ENCODE measurements at regions not wholly inside any gene's neighbourhood (a gene's known extent, or its start where the extent isn't known, plus 50 kb on each side); places are given as distances from the start of the nearest gene placed in this dataset.
A peak's percentile ranks its signal among the peaks of the same experiment; 100 is the strongest.

DNA sequence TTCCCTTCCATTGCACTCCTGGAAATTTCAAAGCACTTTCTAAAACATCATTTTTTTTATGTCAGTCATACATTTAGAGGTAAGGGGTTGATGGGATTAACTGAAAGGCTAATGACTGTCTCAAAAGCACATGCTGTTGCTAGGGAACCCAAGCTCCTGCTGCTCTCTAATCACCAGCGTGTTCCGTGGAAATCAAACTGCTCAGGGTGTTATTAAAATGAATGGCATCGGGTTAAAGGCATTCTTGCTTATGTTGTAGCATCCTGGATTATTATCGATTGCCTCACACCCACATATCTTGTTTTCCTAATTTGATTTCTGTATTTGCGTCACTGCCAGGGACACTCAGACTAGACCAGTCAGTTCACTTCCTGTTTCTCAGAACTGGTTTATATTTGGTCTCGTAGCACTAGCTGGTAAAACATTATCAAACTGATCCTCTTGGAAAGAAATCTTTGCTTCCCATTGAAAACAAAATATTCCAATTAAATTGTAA is 216.5 kb upstream of the MKLN1 start:
- peak; percentile 34 for DNase-seq

DNA sequence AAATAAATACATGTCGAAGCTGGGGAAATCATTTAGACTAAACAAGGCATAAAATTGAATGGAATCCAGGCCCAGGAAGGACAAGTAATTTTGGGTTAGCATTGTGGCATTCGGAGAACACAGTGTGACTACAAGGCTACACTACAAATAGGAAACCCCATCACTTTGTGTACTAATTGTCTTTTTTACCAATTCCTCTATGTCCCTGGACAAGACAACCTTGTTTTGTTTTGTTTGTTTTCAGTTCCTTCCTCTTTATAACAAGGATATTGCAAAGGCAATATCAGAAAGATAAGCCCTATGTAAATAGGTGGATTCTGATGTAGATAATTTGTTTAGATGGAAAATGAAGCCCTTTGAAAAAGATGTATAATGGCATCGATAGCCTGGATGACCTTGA is 215.9 kb upstream of the MKLN1 start:
- no peak for DNase-seq

DNA sequence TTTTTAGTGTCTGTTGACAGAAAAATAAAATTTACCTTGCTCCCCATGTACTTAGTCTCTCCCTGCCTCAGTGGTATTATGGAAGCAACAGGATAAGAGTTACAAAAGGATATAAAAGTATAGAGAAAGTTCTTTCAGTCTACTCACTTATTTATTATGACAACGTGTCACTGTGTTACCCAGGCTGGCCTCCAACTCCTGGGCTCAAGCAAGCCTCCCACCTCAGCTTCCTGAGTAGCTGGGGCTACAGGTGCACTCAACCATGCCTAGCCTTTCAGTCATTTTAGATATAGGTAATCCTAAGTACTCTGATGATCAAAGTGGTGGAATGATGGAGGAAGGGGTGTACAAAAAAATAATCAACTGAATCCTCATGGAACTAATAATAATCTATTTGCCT is 215.2 kb upstream of the MKLN1 start:
- no peak for DNase-seq

DNA sequence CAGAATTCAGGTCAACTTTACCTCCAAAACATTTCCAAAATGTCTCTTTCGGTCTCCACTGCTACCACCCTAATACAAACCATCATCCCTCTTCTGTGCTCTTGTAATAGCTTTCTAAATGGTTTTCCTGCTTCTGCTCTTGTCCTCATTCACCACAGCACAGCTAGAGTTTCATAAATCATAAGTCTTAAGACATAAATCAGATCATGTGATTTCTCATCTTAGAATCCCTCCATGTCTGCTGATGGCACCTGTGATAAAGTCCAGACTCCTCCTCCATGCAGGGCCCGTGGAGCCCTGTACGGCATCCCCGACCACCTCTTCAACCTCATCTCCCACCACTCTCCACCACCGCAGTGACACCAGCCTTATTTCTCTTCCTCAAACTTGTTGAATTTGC is 212.3 kb upstream of the MKLN1 start:
- no peak for DNase-seq

DNA sequence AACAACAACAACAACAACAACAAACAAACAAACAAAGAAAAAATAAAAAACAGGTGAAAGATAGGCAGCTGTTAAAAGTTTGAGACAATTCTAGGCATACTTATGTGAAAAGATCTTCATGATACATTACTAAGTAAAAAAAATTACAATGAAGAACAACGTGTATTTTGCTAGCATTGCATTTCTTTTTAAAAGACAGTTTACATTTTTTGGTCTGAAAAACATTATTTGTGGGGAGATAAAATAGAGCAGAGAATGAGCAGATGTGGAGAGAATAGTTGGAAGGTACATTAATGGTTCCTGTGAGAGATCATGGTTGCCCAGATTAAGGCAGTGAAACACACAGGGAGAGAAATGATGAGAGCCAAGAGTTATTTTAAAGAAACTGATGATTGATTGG is 210.2 kb upstream of the MKLN1 start:
- DNase-seq: no peak

DNA sequence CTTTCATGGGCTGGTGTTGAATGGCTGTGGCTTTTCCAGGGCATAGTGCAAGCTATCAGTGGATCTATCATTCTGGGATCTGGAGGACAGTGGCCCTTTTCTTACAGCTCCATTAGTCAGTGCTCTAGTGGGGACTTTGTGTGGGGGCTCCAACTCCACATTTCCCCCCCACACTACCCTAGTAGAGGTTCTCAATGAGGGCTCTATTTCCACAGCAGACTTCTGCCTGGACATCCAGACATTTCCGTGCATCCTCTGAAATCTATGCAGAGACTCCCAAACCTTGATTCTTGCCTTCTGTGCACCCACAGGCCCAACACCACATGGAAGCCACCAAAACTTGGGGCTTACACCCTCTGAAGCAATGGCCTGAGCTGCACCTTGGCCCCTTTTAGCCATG is 208.3 kb upstream of the MKLN1 start:
- no peak for DNase-seq

DNA sequence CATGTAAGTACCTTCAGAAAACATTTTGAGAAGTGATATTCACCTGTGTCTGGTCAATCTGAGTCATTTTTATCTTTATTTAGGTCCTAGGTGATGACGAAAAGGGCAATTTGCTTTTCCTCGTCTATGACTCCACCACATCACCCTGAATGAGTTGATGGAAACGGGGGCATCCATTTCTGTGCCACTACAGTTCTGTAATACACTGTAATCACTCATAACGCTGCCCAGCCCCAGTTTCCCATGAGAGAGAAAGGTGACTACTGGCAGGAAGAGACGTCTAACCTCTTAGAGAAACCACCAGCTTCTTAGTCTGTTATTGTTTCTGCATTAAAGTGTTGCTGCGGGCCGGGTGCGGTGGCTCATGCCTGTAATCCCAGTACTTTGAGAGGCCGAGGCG is 205.3 kb upstream of the MKLN1 start:
- no peak for DNase-seq

DNA sequence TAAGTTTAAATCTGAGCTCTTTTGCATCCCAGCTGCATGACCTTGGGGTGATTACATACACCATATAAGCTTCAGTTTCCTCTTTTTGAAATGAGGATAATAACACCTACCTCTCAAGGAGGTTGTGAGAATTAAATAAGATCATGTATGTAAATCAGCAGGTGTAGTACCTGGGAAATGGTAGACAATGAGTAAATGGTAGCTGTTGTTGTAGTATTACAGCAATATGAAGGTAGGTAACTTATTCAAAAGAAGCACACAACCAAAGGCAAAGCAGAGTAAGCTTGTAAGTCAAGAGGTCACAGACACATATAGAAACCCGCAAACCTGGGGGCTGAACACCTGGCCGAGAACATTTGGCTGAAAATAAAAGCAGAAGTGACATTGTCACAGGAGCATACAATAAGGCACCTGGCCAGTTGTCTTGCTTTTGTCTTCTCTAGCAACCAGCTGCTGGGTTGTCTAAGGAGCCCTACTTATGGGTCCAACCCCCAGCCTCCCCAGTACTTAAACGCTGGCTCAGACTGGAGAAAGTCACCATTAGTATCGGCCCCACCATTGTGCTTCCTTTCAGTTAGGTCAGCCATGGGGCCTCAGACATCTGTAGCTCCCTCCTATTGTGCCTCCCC is 203.6 kb upstream of the MKLN1 start:
- DNase-seq: no peak

DNA sequence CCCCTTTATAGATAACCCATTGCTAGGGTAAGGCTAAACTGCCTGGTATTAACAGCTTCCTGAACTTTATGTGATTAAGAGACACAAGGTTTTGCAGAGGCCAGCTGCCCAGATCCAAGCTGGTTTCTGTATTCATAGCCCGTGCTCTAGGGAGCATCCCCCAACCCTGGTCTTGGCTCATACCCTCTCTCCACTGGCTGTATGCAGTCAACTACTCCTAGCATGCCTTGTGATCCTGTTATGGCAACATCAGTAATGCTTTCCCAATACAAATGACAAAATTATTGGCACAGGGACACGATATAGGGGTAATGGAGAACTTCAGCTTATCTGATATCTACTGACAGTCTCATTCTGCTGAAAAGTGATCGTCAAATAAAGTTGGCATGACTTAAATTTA is 202.8 kb upstream of the MKLN1 start:
- no peak for DNase-seq

DNA sequence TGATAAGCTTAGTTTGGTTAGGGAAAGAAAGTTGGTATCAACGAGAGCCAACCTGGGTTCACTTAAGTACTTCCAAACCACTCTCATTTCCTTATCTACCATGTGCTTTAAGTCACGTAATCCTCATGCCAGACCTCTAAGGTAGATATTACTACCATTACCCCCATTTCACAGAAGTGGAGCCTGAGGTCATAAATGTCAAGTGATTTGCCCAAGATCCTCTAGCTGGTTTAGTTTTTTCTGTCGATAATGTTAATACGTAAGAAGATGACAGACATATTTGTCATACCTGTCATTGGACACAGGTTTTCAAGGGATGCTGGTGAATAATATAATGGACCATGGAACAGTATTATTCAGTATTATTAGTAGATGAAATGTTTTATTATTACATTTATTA is 197.4 kb upstream of the MKLN1 start:
- no peak for DNase-seq

DNA sequence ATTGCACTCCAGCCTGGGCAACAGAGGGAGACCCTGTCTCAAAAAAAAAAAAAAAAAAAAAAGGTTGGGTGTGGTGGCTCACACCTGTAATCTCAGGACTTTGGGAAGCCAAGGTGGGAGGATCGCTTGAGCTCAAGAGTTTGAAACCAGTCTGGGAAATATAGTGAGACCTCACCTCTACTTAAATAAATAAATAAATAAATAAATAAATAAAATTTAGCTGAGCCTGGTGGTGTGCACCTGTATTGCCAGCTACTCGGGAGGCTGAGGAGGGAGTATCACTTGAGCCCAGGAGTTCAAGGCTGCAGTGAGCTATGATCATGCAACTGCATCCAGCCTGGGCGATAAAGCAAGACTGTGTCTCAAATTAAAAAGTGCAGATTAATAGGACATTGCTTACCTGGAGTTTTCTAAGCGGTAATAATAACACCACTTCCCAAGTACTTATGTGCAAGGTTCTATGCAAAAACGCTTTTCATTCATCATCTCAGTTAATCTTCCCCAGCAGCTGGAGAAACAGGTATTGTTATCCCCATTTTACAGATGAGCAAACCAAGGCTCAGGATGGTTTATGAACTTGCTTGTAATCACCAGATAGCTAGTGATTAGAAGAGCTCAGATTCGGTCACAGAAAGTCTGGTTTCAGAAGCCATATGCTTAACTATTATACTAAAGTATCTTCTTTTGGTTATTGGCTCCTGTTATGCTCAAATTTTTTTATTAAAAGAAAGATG is 196.5 kb upstream of the MKLN1 start:
- DNase-seq: no peak

DNA sequence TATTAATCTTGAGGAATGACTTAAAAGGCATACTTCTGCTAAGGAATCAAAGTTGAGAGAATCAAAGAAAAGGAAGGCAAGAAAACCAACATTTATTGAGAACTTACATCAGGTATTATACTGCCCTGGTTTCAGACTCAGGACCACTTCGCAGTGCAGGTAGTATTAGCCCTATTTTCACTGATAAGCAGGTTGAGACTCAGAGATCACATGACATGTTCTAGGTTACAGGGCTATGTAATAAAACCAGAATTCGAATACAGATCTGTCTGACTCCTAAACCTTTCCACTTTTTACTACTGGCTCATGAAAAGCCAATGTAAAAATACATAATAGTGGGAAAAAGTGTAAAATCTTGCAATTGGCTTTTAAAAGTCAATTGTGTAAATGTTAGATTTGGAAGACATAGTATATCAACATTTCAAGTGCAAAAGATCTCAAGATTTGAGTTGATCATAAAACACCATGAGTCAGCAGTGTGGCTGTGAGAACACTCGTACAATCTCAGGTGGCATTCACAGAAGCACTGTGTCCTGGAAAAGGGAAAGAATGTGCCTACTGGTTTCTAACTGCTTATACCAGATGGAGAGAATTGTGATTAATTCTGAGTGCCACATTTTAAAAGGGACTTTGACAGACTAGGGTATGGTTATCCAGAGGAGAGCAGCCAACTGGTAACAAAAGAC is 195.8 kb upstream of the MKLN1 start:
- DNase-seq: no peak

DNA sequence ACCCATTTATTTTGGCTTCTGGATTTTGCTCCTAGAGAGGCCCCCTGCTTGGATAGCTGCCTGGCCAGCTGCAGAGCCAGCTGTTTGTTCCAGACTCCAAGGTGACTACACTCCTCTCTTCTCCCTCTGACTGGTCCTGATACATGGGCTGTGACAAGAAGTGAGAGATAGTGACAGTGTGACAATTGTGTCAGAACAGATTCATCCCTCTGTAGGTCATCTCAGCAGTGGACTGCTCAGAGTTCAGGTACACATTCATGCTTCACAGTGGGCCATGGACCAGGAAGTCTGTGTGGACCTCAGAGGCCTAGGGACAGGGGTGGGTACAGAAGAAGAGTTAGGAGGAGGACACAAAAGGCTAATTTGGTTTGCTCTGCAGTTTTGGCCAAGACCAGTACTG is 188.2 kb upstream of the MKLN1 start:
- DNase-seq: no peak

DNA sequence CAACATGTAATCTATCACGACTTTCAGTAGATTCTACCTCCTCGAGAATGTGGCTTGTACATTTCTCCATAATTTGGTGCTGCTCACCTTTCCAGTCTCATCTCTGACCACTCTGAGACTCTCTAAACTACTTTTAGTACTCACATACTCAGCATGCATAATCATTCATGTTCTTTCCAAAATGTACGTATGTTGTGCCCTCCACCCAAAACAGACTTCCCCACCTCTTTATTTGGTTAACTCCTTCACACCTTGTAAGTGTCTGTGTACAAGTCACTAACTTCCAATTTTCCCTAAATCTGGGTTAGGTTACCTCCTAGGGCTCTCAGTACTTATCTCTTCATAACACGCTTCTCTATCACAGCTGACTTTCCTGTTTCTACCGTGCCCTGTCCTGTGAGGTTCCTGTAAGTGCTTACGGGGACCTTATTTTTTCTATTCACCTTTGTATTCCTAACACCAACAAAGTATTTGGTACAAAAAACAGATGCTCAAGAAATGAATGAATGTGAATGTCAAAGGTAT is 186.2 kb upstream of the MKLN1 start:
- no peak for DNase-seq

DNA sequence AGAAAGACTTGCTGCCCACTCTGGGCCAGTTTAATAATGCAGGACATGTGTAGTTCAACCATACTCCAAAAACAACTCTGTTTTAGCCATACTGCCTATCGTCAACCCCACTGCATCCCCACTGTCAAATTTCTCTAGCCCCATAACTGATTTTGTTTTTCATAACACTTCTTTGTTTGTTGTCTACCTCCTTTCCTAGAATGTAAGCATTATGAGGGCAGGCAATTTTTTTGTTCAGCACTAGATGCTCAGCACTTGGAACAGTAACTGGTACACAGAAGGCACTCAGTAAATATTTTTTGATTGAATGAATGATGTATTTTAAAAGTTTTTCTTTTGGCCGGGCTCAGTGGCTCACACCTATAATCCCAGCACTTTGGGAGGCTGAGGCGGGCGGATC is 183.8 kb upstream of the MKLN1 start:
- DNase-seq: no peak

DNA sequence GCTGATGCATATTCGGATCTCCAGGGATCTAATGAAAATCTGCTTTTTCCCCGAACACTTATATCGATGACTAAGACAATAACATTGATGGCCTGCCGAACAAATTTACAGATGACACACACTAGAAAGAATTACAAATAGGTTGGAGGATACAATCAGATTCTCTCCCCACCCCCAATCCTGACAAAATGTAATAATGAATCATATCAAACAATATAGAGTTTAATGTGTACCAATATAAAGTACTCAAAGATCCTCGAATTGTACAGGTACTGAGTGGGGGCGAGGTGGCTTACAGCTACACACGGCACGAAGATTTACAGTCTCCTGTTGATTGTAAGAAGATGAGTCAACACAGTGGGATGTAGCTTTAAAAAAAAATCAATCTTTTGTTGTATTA is 182.7 kb upstream of the MKLN1 start:
- no peak for DNase-seq

DNA sequence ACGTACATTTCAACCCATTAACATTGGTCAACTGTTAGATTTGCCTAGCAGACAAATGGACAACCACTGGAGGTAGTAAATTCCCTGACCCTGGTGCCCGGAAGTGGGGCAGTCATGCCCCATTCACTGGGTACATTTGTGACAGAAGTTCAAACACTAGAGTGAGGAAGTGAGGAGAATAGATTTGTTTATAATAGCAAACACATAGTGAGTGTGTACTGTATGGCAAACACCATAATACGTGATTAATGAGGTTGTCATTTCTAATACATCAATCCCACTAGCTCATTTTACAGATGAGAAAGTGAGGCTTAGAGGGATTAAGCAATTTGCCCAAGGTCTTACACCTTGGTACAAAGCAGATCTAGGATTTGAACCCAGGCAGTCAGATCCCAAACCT is 181.9 kb upstream of the MKLN1 start:
- peak; percentile 20 for DNase-seq

DNA sequence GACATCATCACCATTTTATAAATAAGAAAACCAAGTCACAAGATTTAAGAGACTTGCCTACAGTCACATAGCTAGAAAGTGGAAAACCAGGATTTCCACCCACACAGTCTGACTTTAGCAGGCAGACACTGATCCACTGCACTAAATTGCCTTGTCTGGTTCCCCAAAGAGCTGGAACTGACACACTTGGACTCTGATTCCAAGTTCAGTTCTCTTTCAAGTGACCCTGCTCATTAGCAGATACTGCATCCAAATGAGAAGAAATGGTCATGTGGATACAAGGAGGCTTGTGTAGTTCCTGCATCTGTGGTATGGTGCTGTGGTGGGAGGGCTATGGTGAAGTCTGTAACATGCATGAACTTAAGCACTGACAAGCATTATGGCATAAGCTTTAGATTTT is 180.1 kb upstream of the MKLN1 start:
- DNase-seq: no peak

DNA sequence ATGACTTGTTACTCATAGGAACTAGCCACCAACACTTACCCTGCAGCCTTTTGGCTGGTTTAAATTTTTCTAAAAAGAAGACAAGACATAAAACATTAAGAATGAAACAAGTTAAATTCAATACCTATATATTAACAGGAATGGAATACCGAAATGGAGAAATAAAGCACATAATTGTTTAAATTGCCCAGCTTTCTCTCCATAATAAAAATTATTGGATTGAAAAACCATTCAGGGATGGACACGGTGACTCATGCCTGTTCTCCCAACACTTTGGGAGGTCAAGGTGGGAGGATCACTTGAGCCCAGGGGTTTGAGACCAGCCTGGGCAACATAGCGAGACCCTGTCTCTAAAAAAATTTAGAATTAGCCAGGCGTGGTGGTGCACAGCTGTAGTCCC is 179.4 kb upstream of the MKLN1 start:
- no peak for DNase-seq

DNA sequence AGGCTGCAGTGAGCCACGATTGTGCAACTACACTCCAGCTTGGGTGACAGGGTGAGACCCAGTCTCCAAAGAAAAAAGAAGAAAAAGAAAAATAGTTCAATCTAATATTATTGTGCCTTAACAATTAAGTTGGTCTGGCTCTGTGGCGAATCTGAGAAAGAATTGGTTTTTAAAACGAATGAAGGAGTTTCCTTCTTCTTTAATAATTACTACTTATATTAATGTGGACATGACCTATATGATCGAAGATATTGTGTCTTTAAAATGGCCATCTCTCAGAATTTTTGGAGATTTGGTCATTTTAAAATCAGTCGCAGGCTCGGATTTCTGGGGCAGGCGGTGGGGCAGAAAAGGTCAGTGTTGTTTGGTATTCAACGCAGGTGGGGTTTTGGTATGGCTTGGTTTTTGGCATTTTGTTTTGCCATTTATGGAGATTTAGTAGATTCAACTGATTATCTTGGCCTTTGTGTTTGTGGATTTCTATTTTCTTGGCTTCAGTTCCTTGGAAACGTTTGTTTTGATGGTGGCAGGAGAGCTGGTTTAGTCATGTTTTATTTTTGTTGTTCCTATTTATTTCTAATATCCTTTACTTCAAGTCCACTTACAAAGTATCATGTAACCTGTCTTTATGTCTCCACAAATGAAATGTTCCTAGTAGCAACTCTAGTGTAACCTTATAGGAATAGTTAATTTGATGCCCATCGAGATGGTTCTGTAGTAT is 178.8 kb upstream of the MKLN1 start:
- DNase-seq: no peak

DNA sequence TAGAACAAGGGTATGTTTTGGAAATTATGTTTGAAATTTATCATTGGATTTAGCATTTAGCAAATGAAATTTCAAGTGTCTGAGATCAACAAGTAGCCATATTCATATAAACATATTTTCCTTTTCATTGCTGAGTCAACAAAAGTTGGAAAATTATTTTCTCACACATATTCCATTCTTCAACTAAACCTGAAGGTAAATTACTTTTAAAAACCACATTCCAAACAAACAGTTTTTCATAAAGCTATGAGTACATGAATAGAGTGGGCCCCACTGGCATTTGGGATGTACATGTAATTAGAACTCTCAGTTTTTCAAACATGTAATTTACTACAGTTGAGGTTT is 178.3 kb upstream of the MKLN1 start:
- no peak for DNase-seq

DNA sequence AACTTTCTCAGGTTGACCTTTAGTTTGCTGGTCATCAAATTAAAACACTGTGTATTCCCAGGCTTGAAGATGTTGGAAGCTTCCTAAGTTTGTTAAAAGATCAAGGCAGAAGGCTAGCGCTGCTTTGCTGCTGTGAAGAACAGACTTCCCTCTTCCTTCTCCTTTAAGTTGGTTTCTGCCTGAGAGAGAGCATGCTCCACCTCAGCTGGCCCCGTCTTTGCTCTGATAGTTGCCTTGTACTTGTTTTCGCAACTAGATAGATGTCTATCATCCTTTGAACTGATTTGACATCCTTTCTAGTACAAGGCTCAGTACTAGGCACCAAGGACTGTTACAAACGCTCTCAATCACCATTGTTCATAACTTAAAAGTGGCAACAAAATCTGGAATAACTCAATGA is 177.8 kb upstream of the MKLN1 start:
- no peak for DNase-seq

DNA sequence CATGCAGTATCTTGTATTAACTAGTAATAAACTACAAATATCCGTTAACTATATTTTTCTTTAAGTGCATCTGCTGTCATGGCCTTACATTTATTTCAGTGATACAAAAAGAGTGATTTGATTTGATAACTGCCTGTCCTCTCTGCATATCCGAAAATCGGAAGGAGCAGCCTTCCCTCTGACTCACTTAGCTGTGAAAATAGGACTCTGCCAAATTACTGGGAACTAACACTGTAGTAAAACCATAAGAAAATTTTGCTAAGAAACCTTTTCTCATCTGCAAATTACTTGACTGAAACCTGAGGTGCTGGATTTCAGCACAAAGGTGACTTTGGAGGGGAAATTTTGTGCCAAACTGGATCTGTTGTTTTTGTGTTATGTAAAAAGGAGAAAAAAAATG is 176.6 kb upstream of the MKLN1 start:
- DNase-seq: no peak

DNA sequence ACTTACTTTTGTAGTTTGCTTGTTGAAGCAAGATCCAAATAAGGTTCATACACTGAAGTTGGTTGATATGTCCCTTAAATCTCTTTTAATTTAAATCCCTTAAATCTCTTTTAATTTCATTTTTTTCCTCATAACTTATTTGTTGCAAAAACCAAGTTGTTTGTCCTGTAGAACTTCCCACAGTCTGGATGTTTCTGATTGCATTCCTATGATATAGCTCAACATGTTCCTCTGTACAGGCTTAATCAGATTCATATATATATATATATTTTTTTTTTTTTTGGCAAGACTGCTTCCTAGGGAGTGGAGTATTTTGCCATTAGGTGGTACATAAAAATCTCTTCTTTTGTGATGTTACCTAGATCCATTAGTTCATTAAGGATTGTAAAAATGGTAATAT is 174.9 kb upstream of the MKLN1 start:
- DNase-seq: no peak
